ENCODE measurements at regions not wholly inside any gene's neighbourhood (a gene's known extent, or its start where the extent isn't known, plus 50 kb on each side); places are given as distances from the start of the nearest gene placed in this dataset.

GRCh38 chr13:71306821-71307220 is 560.2 kb downstream of the DACH1 start:
- FAIRE-seq: no peak

More at GRCh38 chr13:71306821-71307220, 560.2 kb downstream of the DACH1 start:
- H3K9ac ChIP-seq (replicated peaks; ENCODE audit: extremely low read depth, insufficient read depth, low read length): no peak overlapping the region
- no peaks in the 10 kb centered on the region for H3K36me3 ChIP-seq (ENCODE audit: control insufficient read depth in 2 of 2, extremely low read depth in 1 of 2, insufficient read depth in 2 of 2, low read length in 2 of 2)
- H3K27ac ChIP-seq (ENCODE audit: insufficient read depth, low read depth, low read length): no peak overlapping the region
- H2AFZ ChIP-seq (ENCODE audit: low read depth, low read length): no peak overlapping the region
- H3K4me3 ChIP-seq (replicated peaks in 1 of 3; ENCODE audit: insufficient read depth in 1 of 3, low read depth in 1 of 3, low read length in 3 of 3): no peak overlapping the region
- no TSS peak for BruUV-seq (replicated peaks)
- H4K20me1 ChIP-seq (replicated peaks; ENCODE audit: control insufficient read depth, extremely low read depth, insufficient read depth, low read length): no peaks in the 10 kb centered on the region
- H3K27me3 ChIP-seq (ENCODE audit: control insufficient read depth in 2 of 2, insufficient read depth in 2 of 2, low read length in 2 of 2): no peaks in the 10 kb centered on the region
- no peaks in the 10 kb centered on the region for H3K4me1 ChIP-seq (ENCODE audit: control insufficient read depth, extremely low read depth, insufficient read depth, low read length)
- no peaks in the 10 kb centered on the region for H3K9me1 ChIP-seq (replicated peaks; ENCODE audit: control insufficient read depth, extremely low read depth, insufficient read depth, low read length)
- intact Hi-C loops (cut with micrococcal nuclease): no loop called here
- no peak for TF ChIP-seq MYC (IDR thresholded peaks at IDR 0.05; ENCODE audit: low read depth, low read length)
- no peak for TF ChIP-seq GATA2 (IDR thresholded peaks at IDR 0.05; ENCODE audit: insufficient read depth, insufficient read length, low read depth, low read length)
- no peak for TF ChIP-seq POLR2AphosphoS5 (IDR thresholded peaks at IDR 0.05; ENCODE audit: insufficient read depth, low read depth, low read length)
- no peak for TF ChIP-seq JUN (IDR thresholded peaks at IDR 0.05; ENCODE audit: borderline replicate concordance, insufficient read depth, insufficient read length, low read depth)
- no peak for TF ChIP-seq MAX (IDR thresholded peaks at IDR 0.05; ENCODE audit: insufficient read depth, insufficient read length)
- no peak for TF ChIP-seq CTCF (IDR thresholded peaks at IDR 0.05; ENCODE audit: extremely low read depth in 1 of 2, insufficient read depth in 1 of 2, low read depth in 1 of 2, low read length in 2 of 2)
- TF ChIP-seq EZH2 (IDR thresholded peaks at IDR 0.05; ENCODE audit: borderline replicate concordance, low read depth, low read length, severe bottlenecking): no peak
- TF ChIP-seq POLR2A (IDR thresholded peaks at IDR 0.05; ENCODE audit: low read depth, low read length): no peak
- no peak for TF ChIP-seq FOS (IDR thresholded peaks at IDR 0.05; ENCODE audit: borderline replicate concordance, insufficient read depth, low read length)
- no peaks in the 10 kb centered on the region for H3K9me3 ChIP-seq (replicated peaks; ENCODE audit: control insufficient read depth, insufficient read depth, low read length)
- dilution Hi-C loops (cut with MboI; ENCODE audit: extremely low pct_ligation_motif_present, low sequenced_read_pairs): no loop called here
- CTCF ChIA-PET: interaction anchor here (0.8 to 2.7 kb wide), 2 partner anchors 572 to 673 kb away, joined by 3 to 11 read pairs; no protein-coding TSS in a partner anchor
- H3K79me2 ChIP-seq (ENCODE audit: control insufficient read depth, insufficient read depth, low read length): no peaks in the 10 kb centered on the region
- H3K4me2 ChIP-seq (ENCODE audit: insufficient read depth, low read length): no peak overlapping the region
- POLR2A ChIA-PET: no interaction called here
- DNase-seq (ENCODE audit: low read depth, low spot score): no peak
